Calu3 (cell line): ENCODE measurements at regions not wholly inside any gene's neighbourhood (a gene's known extent, or its start where the extent isn't known, plus 50 kb on each side); places are given as distances from the start of the nearest gene placed in this dataset.

ENCODE experiments used
- BruUV-seq: library from RNA; stranded (reverse); fragments of 400-500 nt; replicated peaks from 2 replicates; lab custom pipeline; 2021; lab: Mats Ljungman, UMichigan
- CTCF ChIA-PET: fragments of 300-600 bp; sonication (Branson Sonifier 250); formaldehyde crosslinking; loops from one replicate; lab custom pipeline; 2022; ENCODE audit warnings: antibody characterized with exemption; lab: Charles Lee
- DNase-seq: peaks from one replicate; pipeline ENCODE4 v3.0.0; 2022
- H3K27ac Mint-ChIP-seq: one replicate; pipeline ENCODE4 v1.8.0; 2022; ENCODE audit warnings: mixed read lengths; ENCODE audit not compliant: unreplicated experiment
- H3K27me3 Mint-ChIP-seq: one replicate; pipeline ENCODE4 v1.8.0; 2022; ENCODE audit warnings: mixed read lengths; ENCODE audit not compliant: unreplicated experiment
- H3K36me3 Mint-ChIP-seq: one replicate; pipeline ENCODE4 v1.8.0; 2022; ENCODE audit warnings: mild to moderate bottlenecking, moderate library complexity, mixed read lengths; ENCODE audit not compliant: insufficient read depth, unreplicated experiment
- H3K4me1 Mint-ChIP-seq: one replicate; pipeline ENCODE4 v1.8.0; 2022; ENCODE audit warnings: mild to moderate bottlenecking, low read depth, mixed read lengths; ENCODE audit not compliant: unreplicated experiment
- H3K4me3 Mint-ChIP-seq: one replicate; pipeline ENCODE4 v1.8.0; 2022; ENCODE audit warnings: mild to moderate bottlenecking, low read depth, moderate library complexity, mixed read lengths; ENCODE audit not compliant: unreplicated experiment
- H3K9me3 Mint-ChIP-seq: one replicate; pipeline ENCODE4 v1.8.0; 2022; ENCODE audit warnings: low read depth, mixed read lengths; ENCODE audit not compliant: unreplicated experiment
- CTCF ChIP-seq: fragments of 200-600 bp; IDR thresholded peaks from one replicate; pipeline ENCODE4 v1.8.0; 2022; ENCODE audit warnings: antibody characterized with exemption; ENCODE audit not compliant: unreplicated experiment
- intact Hi-C: fragments of 100-400 bp; cut with micrococcal nuclease; formaldehyde crosslinking; loops from one replicate; pipeline ENCODE4 v1.10.0; 2022; ENCODE audit not compliant: unreplicated experiment

- CTCF ChIA-PET: no interaction called here
- intact Hi-C loops: no loop called here
- no peaks in the 10 kb centered on the region for H3K9me3 Mint-ChIP-seq
- no peak for DNase-seq
- BruUV-seq: no TSS peak
- no peaks in the 10 kb centered on the region for H3K4me1 Mint-ChIP-seq
- H3K27ac Mint-ChIP-seq: no peak overlapping the region
- TF ChIP-seq CTCF: no peak
- H3K27me3 Mint-ChIP-seq: peaks cover 4% of the 10 kb centered on the region
- no peaks in the 10 kb centered on the region for H3K36me3 Mint-ChIP-seq
- H3K4me3 Mint-ChIP-seq: peak overlapping the region; percentile 56
Measured at GRCh38 chr22:23401111-23401909, 178.8 kb downstream of the IGLL1 start.

- Mint-ChIP-seq H3K27ac (no peak overlapping the region), H3K27me3 (no peaks in the 10 kb centered on the region), H3K9me3 (no peaks in the 10 kb centered on the region), H3K4me3 (no peak overlapping the region), H3K4me1 (no peaks in the 10 kb centered on the region), H3K36me3 (no peaks in the 10 kb centered on the region)
- no TSS peak for BruUV-seq
- no peak for TF ChIP-seq CTCF
- DNase-seq: no peak
- CTCF ChIA-PET: no interaction called here
- intact Hi-C loops: no loop called here
Measured at GRCh38 chr22:23400286-23400981, 179.7 kb downstream of the IGLL1 start.

- CTCF ChIA-PET: no interaction called here
- TF ChIP-seq CTCF: no peak
- H3K4me3 Mint-ChIP-seq: no peak overlapping the region
- no TSS peak for BruUV-seq
- no peak for DNase-seq
- no peaks in the 10 kb centered on the region for H3K36me3 Mint-ChIP-seq
- intact Hi-C loops: no loop called here
- no peaks in the 10 kb centered on the region for H3K9me3 Mint-ChIP-seq
- no peaks in the 10 kb centered on the region for H3K27me3 Mint-ChIP-seq
- no peak overlapping the region for H3K27ac Mint-ChIP-seq
- no peaks in the 10 kb centered on the region for H3K4me1 Mint-ChIP-seq
Measured at GRCh38 chr22:23399367-23400285, 180.5 kb downstream of the IGLL1 start.

GRCh38 chr22:23398701-23399366, 181.3 kb downstream of the IGLL1 start:
- H3K9me3 Mint-ChIP-seq: no peaks in the 10 kb centered on the region
- H3K4me1 Mint-ChIP-seq: no peaks in the 10 kb centered on the region
- DNase-seq: no peak
- CTCF ChIA-PET: no interaction called here
- H3K36me3 Mint-ChIP-seq: no peaks in the 10 kb centered on the region
- intact Hi-C loops: no loop called here
- no peaks in the 10 kb centered on the region for H3K27me3 Mint-ChIP-seq
- BruUV-seq: no TSS peak
- no peak for TF ChIP-seq CTCF
- no peak overlapping the region for H3K27ac Mint-ChIP-seq
- H3K4me3 Mint-ChIP-seq: no peak overlapping the region
